ENCODE measurements at regions not wholly inside any gene's neighbourhood (a gene's known extent, or its start where the extent isn't known, plus 50 kb on each side); places are given as distances from the start of the nearest gene placed in this dataset.

- TF ChIP-seq POLR2A (IDR thresholded peaks at IDR 0.05), result no peak
- TF ChIP-seq CTCF (IDR thresholded peaks at IDR 0.05), result no peak
These were observed 172.4 kb upstream of the AGR3 start for GRCh38 chr7:17054206-17054605.
